A673 (cell line): ENCODE measurements at regions not wholly inside any gene's neighbourhood (a gene's known extent, or its start where the extent isn't known, plus 50 kb on each side); places are given as distances from the start of the nearest gene placed in this dataset.

ENCODE experiments used
- BruUV-seq: library from RNA; stranded (reverse); fragments of 400-500 nt; replicated peaks from 2 replicates; lab custom pipeline; 2021; lab: Mats Ljungman, UMichigan
- CTCF ChIA-PET: fragments of 300-600 bp; sonication (Branson Sonifier 250); formaldehyde crosslinking; loops from one replicate; lab custom pipeline; 2022; ENCODE audit warnings: antibody characterized with exemption; lab: Charles Lee
- POLR2A ChIA-PET: fragments of 300-600 bp; sonication (Branson Sonifier 250); formaldehyde crosslinking; loops from one replicate; lab custom pipeline; 2022; ENCODE audit warnings: antibody characterized with exemption; ENCODE audit not compliant: low non-redundant PET; lab: Charles Lee
- DNase-seq: peaks from one replicate; pipeline ENCODE4 v3.0.0-alpha.2; 2015; ENCODE audit warnings: low spot score
- H3K27ac ChIP-seq: fragments of 200-600 bp; sonication (generic); 2 replicates; pipeline ENCODE4 v1.5.1; 2016; ENCODE audit warnings: mixed run types, low read depth, mild to moderate bottlenecking, mixed read lengths, antibody characterized with exemption, low read length; ENCODE audit not compliant: poor library complexity, severe bottlenecking
- H3K27me3 ChIP-seq: fragments of 200-600 bp; sonication (generic); replicated peaks from 2 replicates; pipeline ENCODE4 v1.6.1; 2017; ENCODE audit warnings: mixed run types, low read depth, mild to moderate bottlenecking, mixed read lengths, antibody characterized with exemption, low read length; ENCODE audit not compliant: insufficient read depth, poor library complexity
- H3K36me3 ChIP-seq: fragments of 200-600 bp; sonication (generic); 2 replicates; pipeline ENCODE4 v1.6.1; 2016; ENCODE audit warnings: mixed run types, mild to moderate bottlenecking, mixed read lengths, antibody characterized with exemption, low read length; ENCODE audit not compliant: insufficient read depth, poor library complexity, severe bottlenecking
- H3K4me1 ChIP-seq: fragments of 200-600 bp; sonication (generic); 2 replicates; pipeline ENCODE4 v1.6.1; 2017; ENCODE audit warnings: mixed run types, mild to moderate bottlenecking, mixed read lengths, antibody characterized with exemption, low read length; ENCODE audit not compliant: insufficient read depth, poor library complexity, severe bottlenecking
- H3K4me3 ChIP-seq: fragments of 200-600 bp; sonication (generic); 2 replicates; pipeline ENCODE4 v1.5.1; 2016; ENCODE audit warnings: low read depth, mixed run types, mild to moderate bottlenecking, mixed read lengths, low read length; ENCODE audit not compliant: poor library complexity, severe bottlenecking
- H3K9me3 ChIP-seq: fragments of 200-600 bp; sonication (generic); 2 replicates; pipeline ENCODE4 v1.6.1; 2016; ENCODE audit warnings: mixed run types, low read depth, mild to moderate bottlenecking, mixed read lengths, antibody characterized with exemption, low read length; ENCODE audit not compliant: poor library complexity, severe bottlenecking
- CTCF ChIP-seq: fragments of 300-800, 200-600 bp; sonication (generic); conservative IDR thresholded peaks from 2 replicates; pipeline ENCODE4 v1.5.1; 2017; ENCODE audit warnings: low read depth, mild to moderate bottlenecking, antibody characterized with exemption, low read length, moderate library complexity, mixed read lengths
- EZH2 ChIP-seq: fragments of 200-600 bp; sonication (generic); IDR thresholded peaks from 2 replicates; pipeline ENCODE4 v1.6.1; 2017; ENCODE audit warnings: borderline replicate concordance, low read depth, mild to moderate bottlenecking, mixed read lengths, antibody characterized with exemption, low read length; ENCODE audit not compliant: poor library complexity, severe bottlenecking
- intact Hi-C: fragments of 100-400 bp; cut with micrococcal nuclease; formaldehyde crosslinking; loops from one replicate; pipeline ENCODE4 v1.10.0; 2022; ENCODE audit not compliant: unreplicated experiment

- Histone ChIP-seq H3K4me1 (peaks cover 17% of the 10 kb centered on the region), H3K27ac (peak overlapping the region; percentile 65), H3K4me3 (no peak overlapping the region), H3K9me3 (no peaks in the 10 kb centered on the region), H3K36me3 (no peaks in the 10 kb centered on the region), H3K27me3 (no peaks in the 10 kb centered on the region)
- DNase-seq, result peak; percentile 70
- intact Hi-C loops, result no loop called here
- TF ChIP-seq CTCF, result no peak
- no peak for TF ChIP-seq EZH2
- ChIA-PET CTCF (no interaction called here), POLR2A (no interaction called here)
- no TSS peak for BruUV-seq
Observed at GRCh38 chr5:96509721-96510350, 76.8 kb upstream of the PCSK1 start.

- Histone ChIP-seq H3K9me3 (no peaks in the 10 kb centered on the region), H3K4me1 (no peaks in the 10 kb centered on the region), H3K27ac (no peak overlapping the region), H3K4me3 (no peak overlapping the region), H3K36me3 (no peaks in the 10 kb centered on the region), H3K27me3 (no peaks in the 10 kb centered on the region)
- CTCF ChIA-PET, result no interaction called here
- no peak for TF ChIP-seq CTCF
- TF ChIP-seq EZH2, result no peak
- intact Hi-C loops, result no loop called here
- DNase-seq, result no peak
- POLR2A ChIA-PET, result no interaction called here
- BruUV-seq, result no TSS peak
Observed at GRCh38 chr5:96516631-96517071, 83.6 kb upstream of the PCSK1 start.

- ChIA-PET POLR2A (interaction anchor here (0.6 kb wide), 1 partner anchor 11 kb away, joined by 5 read pairs; no protein-coding TSS in a partner anchor), CTCF (no interaction called here)
- Histone ChIP-seq H3K27me3 (no peaks in the 10 kb centered on the region), H3K4me3 (no peak overlapping the region), H3K9me3 (no peaks in the 10 kb centered on the region), H3K4me1 (no peaks in the 10 kb centered on the region), H3K36me3 (no peaks in the 10 kb centered on the region), H3K27ac (no peak overlapping the region)
- BruUV-seq, result no TSS peak
- TF ChIP-seq EZH2 (no peak), CTCF (no peak)
- intact Hi-C loops, result no loop called here
- no peak for DNase-seq
Observed at GRCh38 chr5:96517295-96517694, 84.2 kb upstream of the PCSK1 start.
